SK-MEL-5 (cell line): ENCODE measurements at regions not wholly inside any gene's neighbourhood (a gene's known extent, or its start where the extent isn't known, plus 50 kb on each side); places are given as distances from the start of the nearest gene placed in this dataset.
"Not testable (repeated sequence)": the region's sequence is repeated elsewhere in the genome, so short reads cannot be mapped to it uniquely, and the experiment has no call there.

ENCODE experiments used
- DNase-seq: peaks from one replicate; pipeline ENCODE4 v3.0.0-alpha.2; 2016; ENCODE audit warnings: low read depth, low spot score
- in situ Hi-C: cut with HindIII; loops from 2 replicates; pipeline ENCODE4 v1.10.0; 2016; ENCODE audit warnings: low sequenced_read_pairs, high pct_unique_total_duplicates, low pct_unique_long_range_greater_than_20kb

DNA sequence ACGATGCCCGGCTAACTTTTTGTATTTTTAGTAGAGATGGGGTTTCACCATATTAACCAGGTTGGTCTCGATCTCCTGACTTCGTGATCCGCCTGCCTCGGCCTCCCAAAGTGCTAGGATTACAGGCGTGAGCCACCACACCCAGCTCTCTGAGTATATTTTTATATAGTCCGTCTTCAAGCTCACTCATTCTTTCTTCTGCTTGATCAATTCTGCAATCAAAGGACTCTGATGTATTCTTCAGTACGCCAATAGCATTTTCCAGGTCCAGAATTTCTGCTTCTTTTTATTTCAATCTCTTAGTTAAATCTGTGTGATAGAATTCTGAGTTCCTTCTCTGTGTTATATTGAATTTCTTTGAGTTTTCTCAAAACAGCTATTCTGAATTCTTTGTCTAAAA lies 281.9 kb upstream of the PMFBP1 start:
- in situ Hi-C loops, DNase-seq: not testable (repeated sequence)

DNA sequence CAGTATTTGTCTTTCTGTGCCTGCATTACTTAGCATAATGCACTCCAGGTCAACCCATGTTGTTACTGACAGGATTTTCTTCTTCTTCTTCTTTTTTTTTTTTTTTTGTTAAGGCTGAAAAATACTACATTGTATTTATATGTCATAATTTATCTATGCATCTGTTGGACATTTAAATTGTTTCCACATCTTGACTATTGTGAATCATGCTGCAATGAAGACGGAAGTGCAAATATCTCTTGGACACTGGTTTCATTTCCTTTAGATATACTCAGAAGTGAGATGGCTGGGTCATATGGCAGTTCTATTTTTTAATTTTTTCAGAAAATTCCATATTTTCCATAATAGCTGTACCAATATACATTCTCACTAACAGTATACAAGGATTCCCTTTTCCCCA lies 272.7 kb upstream of the PMFBP1 start:
- DNase-seq, result no peak
- in situ Hi-C loops, result no loop called here

DNA sequence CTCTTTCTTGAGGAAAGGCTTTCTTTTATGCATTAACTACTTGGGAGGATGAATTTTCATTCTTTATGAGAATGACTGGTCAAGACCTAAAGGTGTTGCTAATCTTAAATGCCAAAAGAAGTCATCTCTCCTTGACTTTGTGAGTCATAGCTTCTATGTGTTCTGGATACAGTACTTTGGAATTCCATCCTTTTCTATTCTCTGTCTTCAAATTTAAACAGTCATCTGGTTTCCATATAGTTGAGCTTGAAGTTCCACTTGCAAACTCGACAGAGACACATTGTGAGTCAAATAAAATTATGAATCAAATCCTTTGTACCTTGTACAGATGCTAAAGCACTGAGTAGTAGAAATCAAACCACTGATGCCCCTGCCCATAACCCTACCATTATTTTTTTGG lies 271.9 kb upstream of the PMFBP1 start:
- in situ Hi-C loops, result no loop called here

DNA sequence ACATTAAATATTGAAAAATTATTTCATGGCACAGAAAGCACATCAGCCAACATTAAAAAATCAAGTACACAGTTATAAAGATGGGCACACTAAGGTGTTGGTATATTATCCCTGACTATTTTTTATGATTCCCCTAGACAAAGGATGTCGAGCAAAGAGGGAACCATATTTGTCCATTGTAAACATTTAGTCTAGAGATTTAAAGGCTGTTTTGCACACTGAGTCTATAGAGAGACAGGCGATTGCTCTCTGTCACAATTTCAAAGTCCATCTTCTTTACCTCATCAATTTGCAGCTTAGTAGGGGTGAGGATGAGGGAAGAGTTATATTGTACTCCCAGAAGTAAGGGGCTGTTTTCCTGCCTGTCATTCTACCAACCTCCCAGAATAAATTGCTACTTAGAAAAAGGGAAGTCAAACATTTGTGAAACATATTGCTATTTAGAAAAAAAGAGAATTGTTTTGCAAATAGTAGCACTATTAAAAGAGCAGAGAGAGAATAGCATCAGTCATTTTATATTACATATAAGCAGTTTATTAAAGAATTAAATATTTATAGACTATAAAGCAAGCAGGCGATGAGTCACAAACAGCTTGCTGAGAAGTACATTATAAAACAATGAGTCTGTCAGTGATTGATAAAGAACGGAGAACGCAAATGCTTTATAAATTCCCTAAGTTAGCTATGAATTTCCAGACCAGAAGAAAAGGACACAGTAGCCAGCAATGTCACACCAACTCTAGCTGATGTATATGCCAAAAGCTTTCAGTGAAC lies 270.6 kb upstream of the PMFBP1 start:
- in situ Hi-C loops, result no loop called here
- DNase-seq, result no peak

More for the DNA sequence above, 271.9 kb upstream of the PMFBP1 start:
- no peak for DNase-seq

DNA sequence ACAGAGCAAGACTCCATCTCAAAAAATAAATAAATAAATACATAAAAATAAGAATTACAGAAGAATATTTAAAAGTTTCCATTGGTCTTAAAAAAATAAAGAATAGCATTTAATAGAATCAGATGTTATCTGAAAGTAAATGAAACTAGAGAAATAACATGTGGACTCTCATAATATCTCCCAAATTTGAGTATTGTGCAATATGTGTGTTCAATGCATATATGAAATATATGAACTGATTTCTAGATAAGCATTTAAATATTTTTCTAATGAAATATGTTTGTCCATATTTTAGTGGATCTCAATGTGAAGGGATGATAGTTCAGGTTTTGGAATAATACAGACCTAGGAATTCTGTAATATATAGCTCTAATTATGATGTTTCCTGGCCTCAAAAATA lies 265.9 kb upstream of the PMFBP1 start:
- DNase-seq, result no peak
- in situ Hi-C loops, result no loop called here

DNA sequence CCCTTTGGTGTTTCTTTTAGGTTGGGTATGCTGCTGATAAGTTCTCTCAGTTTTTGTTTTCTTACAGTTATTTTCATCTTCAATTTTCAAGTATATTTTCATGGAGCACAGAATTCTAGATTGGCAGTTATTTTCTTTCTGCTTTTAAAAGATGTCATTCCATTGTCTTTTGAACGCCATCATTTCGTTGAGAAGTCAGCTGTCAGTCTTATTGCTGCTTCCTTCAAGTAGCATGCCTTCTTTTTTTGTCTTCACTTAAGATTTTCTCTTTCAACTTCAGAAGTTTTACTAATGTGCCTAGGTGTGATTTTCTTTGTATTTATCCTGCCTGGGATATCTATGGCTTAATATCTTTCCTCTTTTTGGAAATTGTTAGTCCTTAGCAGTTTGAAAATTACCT lies 262.2 kb upstream of the PMFBP1 start:
- in situ Hi-C loops, result no loop called here
- DNase-seq, result no peak

DNA sequence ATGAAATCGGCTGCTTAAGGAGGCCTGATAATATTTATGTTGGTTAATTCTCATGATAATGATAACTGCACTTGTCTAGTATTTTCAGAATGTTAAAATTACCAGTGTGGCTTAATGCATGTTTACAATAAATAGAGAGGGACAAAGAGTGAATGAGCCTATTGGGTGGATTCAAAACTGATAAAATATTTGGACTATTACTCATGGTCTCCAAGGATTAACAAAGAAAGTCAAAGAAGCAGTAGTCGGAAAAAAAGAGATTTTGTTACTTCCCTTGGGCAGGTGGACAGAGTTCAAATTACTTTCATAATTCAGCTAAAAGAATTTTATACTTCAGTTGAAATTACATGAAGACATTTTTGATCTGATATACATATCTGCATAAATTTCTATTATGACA lies 258.2 kb upstream of the PMFBP1 start:
- DNase-seq, result no peak
- in situ Hi-C loops, result no loop called here

DNA sequence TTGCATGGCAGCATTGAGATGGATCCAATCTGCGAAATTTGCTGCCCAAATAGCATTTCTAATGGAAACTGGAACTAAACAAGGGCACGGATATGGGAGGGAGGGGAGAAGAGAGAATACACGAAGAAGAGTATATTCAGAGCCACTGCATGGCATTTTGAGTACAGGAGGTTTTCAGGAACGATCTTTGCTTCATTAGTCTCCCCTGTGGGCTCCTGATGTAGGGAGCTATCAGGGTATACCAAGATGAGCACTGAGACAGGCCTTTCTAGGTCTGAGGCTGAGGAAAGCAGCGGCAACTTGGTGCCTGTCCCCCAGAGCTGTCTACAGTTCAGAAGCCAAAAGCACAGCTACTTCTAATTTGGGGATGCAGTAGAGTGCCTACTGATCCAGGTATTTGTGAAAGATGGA lies 257.7 kb upstream of the PMFBP1 start:
- DNase-seq, result no peak
- in situ Hi-C loops, result no loop called here

DNA sequence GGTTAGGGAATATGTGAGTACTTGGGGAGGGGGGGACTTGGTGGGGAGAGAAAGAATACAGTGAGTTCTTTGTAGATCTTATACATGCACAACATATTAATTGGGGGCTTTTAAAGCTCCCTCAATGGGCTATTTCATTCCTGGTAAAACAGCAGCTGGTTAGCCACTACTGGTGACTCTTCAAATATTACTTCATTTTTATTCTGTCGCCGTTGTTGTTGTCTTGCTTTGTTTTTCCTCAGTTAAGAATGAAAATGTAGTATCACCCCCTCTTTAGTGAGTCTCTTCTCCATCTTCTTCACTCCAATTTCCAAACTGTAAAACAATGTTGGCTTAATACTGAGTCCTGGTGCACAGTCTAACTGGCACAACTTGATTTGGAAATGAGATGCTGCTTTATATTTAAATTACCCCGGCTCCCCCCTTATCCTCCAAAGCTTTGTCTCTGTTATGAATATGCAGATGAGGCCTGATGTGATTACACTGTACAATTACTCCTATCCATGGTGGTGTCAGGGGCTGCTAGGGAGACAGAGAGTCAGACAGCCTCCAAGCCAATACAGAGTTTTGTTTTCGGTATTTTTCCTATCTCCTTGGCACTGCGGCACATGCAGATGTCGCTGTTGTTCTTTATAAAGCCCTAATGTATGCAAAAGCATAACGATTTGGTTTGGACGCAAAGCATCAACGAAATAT lies 256.9 kb upstream of the PMFBP1 start:
- in situ Hi-C loops, result no loop called here
- no peak for DNase-seq

DNA sequence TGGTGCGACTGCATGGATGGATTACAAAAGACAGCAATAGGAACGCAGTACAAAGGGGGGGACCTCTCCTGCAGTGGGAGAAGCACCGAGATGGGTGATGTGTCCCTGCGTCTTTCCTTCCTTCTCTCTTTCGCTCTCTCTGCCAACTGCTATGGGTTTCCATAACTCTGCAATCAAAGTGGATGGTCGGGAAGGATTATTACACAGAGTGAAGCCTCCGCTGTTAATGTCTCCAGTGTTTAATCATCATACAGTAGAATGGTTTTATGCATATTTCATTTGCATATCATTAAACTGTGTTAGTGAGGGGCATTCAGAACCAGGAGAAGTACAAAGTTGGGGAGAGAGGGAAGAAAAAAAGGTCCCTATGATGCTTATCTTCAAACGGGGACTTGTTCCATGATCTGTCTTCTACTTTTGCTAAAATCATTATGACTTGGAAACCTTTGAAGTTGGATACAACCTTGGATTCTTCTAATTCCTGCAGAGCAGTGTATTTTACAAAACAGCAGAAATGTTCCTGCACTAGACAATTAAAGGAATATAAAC lies 255.9 kb upstream of the PMFBP1 start:
- in situ Hi-C loops, result no loop called here
- no peak for DNase-seq

DNA sequence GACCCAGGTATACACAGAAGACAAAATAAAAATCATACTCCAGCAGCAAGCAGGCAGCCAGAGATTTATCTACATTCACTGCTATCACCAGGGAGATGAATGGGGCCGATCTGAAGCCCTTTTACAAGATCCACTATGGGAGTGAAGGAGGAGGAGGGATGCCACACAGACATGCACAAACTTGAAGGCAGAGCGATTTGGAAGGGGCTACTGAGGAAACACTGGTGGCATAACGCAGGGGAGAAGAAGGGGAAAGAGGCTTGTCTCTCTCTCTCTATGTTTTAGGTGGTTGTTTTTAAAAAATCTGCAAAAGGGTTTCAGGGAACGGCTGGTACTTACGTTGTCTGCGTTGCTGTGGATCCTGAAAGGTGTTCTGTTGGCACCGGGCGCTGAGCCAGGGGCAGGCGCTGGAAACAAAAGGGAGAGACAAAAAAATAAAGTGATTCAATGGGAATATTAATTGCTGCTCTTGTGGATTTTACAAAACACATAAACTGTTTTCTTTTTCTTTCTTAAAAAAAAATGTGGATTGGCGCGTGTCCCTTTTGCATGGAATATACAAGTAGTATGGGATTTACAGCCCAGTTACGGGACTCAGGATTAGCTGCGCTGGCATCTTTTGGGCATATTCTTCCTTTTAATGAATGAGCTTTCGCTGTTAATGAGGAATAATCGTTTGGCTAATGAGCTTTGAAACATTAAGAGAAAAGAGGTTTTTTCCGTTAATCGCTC lies 255.3 kb upstream of the PMFBP1 start:
- no peak for DNase-seq
- in situ Hi-C loops, result no loop called here

DNA sequence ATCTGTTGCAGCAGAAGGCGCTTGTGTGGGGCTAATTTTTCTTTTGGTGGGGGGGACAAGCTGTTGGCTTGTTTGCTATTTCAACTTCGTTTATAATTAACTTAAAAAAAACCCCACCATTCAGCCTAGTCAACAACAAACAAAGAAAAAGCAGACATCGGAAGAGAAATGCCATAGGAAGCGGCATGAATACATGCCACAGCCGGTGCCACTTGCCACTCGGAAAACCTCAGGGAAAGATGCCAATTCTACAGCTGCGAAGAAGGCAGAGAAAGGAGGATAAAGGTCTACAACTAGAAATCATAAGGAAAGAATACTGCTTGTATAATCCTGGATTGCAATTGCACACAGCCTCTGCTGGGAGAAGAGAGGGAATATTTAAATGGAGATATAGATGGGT lies 254.4 kb upstream of the PMFBP1 start:
- no peak for DNase-seq
- in situ Hi-C loops, result no loop called here

DNA sequence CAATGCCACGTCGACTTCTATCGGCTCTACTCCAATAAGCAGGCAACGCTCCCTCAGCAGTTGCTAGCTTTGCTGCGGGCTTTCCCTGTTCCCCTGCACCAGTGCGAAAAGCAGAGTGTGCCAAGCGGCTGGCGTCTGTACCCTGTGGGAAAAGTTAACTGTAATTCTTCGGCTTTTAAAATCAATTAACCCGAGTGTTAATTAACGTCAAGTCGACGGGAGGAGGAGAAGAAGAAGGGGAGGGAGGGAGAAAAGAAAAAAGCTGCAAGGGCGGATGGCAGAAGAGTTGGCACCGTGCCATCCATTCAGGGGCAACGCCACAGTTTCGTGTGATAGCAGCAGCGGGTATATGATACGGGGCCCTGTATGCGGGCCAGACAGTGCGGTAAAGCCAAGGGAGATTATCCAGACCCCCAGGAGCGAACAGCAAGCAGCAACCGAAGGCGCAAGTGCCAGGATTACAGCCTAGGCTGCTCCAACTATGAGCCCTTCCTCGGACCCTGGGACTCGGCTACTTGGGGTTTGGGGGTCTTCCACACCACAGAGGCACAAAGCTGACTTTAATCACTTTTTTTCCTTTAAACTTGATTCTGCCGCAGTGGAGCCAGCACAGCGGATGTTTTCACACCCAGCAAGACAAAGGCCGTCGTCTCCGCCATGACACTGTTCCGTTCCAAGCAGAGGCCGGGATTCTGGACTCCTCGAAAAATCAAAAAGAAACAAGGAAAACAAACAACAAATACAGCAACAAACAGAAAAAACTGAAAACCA lies 253.8 kb upstream of the PMFBP1 start:
- DNase-seq, result no peak
- in situ Hi-C loops, result no loop called here

DNA sequence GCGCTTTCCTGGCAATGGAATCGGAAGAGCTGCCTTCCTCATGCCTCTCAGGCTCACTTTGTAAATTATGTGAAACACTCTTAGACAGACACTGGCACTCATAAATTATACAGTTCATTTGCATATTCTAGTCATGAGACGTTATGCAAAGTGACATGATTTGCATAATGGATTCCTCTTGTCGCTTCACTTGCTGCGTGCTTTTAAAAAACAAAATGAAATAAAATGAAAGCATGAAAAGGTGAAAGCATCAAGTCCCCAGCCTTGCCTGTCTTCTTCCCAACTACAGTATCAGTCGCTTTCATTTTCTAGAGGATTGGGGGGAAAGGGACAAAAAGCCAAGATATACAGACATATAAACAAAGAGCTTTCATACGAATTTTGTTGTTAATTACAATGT lies 252.8 kb upstream of the PMFBP1 start:
- no peak for DNase-seq
- in situ Hi-C loops, result no loop called here

DNA sequence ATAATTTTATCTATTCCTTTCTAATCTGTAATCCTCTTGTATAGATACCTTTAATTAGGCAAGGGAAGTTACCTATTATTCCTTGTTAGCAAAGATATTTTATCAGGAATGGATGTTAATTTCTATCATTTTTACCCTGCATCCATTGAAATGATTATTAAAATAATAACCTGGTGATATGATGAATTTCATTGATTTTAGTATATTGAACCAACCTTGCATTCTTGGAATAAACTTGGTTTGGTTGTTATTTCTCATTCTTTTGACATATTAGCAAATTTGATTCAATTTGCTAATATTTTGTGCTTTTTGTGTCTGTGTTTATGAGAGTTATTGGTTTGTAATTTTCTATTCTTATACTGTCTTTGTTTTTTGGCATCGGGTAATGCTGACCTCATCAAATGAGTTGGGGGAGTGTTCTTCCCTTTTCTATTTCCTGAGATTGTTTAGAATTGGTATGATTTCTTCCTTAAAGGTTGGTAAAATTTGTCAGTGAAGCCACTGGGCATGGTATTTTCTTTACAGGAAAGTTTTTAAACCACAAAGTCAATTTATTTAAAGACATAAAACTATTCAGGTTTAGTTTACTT lies 250.4 kb upstream of the PMFBP1 start:
- no peak for DNase-seq
- in situ Hi-C loops, result no loop called here

DNA sequence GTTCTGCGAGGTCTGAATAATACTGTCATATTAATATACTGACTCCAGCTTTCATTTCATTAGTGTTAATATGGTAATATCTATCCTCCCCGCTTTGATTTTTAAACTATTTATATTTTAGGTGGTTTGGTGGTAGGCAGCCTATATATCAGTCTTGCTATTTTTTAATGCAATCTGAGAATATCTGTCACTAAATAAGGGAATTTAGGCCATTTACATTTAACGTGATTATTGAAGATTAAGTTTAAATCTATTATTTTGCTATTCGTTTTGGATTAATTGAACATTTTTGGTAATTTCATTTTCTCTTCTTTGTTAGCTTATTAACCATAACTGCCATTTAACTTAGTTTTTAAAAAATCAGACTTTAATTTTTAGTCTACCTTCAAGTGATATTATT lies 247.7 kb upstream of the PMFBP1 start:
- DNase-seq, result no peak
- in situ Hi-C loops, result no loop called here

DNA sequence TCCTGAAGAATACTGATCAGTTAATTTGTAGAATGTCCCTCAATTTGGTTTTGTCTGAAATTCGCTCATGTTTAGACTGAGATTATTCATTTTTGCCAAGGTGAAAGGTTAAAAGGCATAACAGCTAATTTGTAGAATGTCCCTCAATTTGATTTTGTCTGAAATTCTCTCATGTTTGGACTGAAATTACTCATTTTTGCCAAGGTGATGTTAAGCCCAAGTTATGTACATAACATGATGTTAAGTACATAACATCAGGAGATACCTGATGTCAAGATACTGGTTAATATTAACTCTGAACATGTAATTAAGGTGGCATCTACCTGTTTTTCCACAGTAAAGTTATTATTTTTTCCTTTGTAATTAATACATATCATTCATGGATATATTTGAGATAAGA lies 243.4 kb upstream of the PMFBP1 start:
- in situ Hi-C loops, result no loop called here
- no peak for DNase-seq
